Left kidney (tissue), 1 donor: ENCODE measurements at regions not wholly inside any gene's neighbourhood (a gene's known extent, or its start where the extent isn't known, plus 50 kb on each side); places are given as distances from the start of the nearest gene placed in this dataset.
A peak's percentile ranks its signal among the peaks of the same experiment; 100 is the strongest.
"Not testable (repeated sequence)": the region's sequence is repeated elsewhere in the genome, so short reads cannot be mapped to it uniquely, and the experiment has no call there.

Experiments
- DNase-seq: peaks from one replicate; pipeline ENCODE4 v3.0.0-alpha.2; 2013

- peak; percentile 61 for DNase-seq
Measured at GRCh38 chr12:114812858-114813761, 129.1 kb upstream of the TBX3 start.

GRCh38 chr12:114812384-114812783 is 128.4 kb upstream of the TBX3 start:
- DNase-seq = no peak

GRCh38 chr12:114809097-114809496 is 125.1 kb upstream of the TBX3 start:
- no peak for DNase-seq

GRCh38 chr12:114801381-114801780 is 117.4 kb upstream of the TBX3 start:
- not testable (repeated sequence) for DNase-seq

GRCh38 chr12:114800566-114800965 is 116.6 kb upstream of the TBX3 start:
- DNase-seq = not testable (repeated sequence)

GRCh38 chr12:114799574-114800487 is 115.9 kb upstream of the TBX3 start:
- DNase-seq = no peak

GRCh38 chr12:114794049-114794558 is 110.1 kb upstream of the TBX3 start:
- no peak for DNase-seq

- DNase-seq = no peak
Measured at GRCh38 chr12:114790276-114790675, 106.3 kb upstream of the TBX3 start.

GRCh38 chr12:114789821-114790220 is 105.8 kb upstream of the TBX3 start:
- DNase-seq = no peak

- no peak for DNase-seq
Measured at GRCh38 chr12:114789276-114789675, 105.3 kb upstream of the TBX3 start.

GRCh38 chr12:114784526-114784925 is 100.6 kb upstream of the TBX3 start:
- DNase-seq = no peak

- peak; percentile 21 for DNase-seq
Measured at GRCh38 chr12:114783089-114783618, 99.2 kb upstream of the TBX3 start.

- no peak for DNase-seq
Measured at GRCh38 chr12:114780746-114781399, 96.9 kb upstream of the TBX3 start.

- no peak for DNase-seq
Measured at GRCh38 chr12:114779647-114780046, 95.7 kb upstream of the TBX3 start.

GRCh38 chr12:114779186-114779585 is 95.2 kb upstream of the TBX3 start:
- DNase-seq = no peak

- no peak for DNase-seq
Measured at GRCh38 chr12:114776731-114777442, 92.9 kb upstream of the TBX3 start.

- no peak for DNase-seq
Measured at GRCh38 chr12:114774699-114775098, 90.7 kb upstream of the TBX3 start.

- no peak for DNase-seq
Measured at GRCh38 chr12:114774197-114774596, 90.2 kb upstream of the TBX3 start.

GRCh38 chr12:114770323-114770722 is 86.3 kb upstream of the TBX3 start:
- DNase-seq = no peak

GRCh38 chr12:114769634-114770033 is 85.7 kb upstream of the TBX3 start:
- DNase-seq = no peak
